HG02852 (cell line): ENCODE measurements at regions not wholly inside any gene's neighbourhood (a gene's known extent, or its start where the extent isn't known, plus 50 kb on each side); places are given as distances from the start of the nearest gene placed in this dataset.

Experiments used
- ATAC-seq: cut with Tn5 transposase; IDR thresholded peaks from one replicate; pipeline ENCODE4 v1.9.1; 2021; ENCODE audit warnings: mild to moderate bottlenecking, moderate library complexity; ENCODE audit not compliant: unreplicated experiment

- ATAC-seq, result no peak
Observed at GRCh38 chr4:15215109-15215508, 212.7 kb upstream of the C1QTNF7 start.

- ATAC-seq, result no peak
Observed at GRCh38 chr4:15226203-15226602, 201.6 kb upstream of the C1QTNF7 start.

GRCh38 chr4:15231265-15232091 lies 196.4 kb upstream of the C1QTNF7 start:
- peak; percentile 82 for ATAC-seq

- ATAC-seq, result no peak
Observed at GRCh38 chr4:15232366-15233263, 195.2 kb upstream of the C1QTNF7 start.

- peak; percentile 23 for ATAC-seq
Observed at GRCh38 chr4:15233264-15233597, 194.6 kb upstream of the C1QTNF7 start.

- ATAC-seq, result peak; percentile 38
Observed at GRCh38 chr4:15233626-15234025, 194.2 kb upstream of the C1QTNF7 start.

GRCh38 chr4:15234116-15234855 lies 193.5 kb upstream of the C1QTNF7 start:
- no peak for ATAC-seq

- no peak for ATAC-seq
Observed at GRCh38 chr4:15234856-15235126, 193.0 kb upstream of the C1QTNF7 start.

GRCh38 chr4:15235135-15235534 lies 192.7 kb upstream of the C1QTNF7 start:
- no peak for ATAC-seq

GRCh38 chr4:15237648-15238230 lies 190.1 kb upstream of the C1QTNF7 start:
- no peak for ATAC-seq

- ATAC-seq, result peak; percentile 65
Observed at GRCh38 chr4:15238720-15239119, 189.1 kb upstream of the C1QTNF7 start.

GRCh38 chr4:15239866-15240265 lies 188.0 kb upstream of the C1QTNF7 start:
- ATAC-seq, result no peak

GRCh38 chr4:15240764-15241163 lies 187.1 kb upstream of the C1QTNF7 start:
- no peak for ATAC-seq

- ATAC-seq, result no peak
Observed at GRCh38 chr4:15242021-15242420, 185.8 kb upstream of the C1QTNF7 start.

- no peak for ATAC-seq
Observed at GRCh38 chr4:15244354-15244753, 183.5 kb upstream of the C1QTNF7 start.

GRCh38 chr4:15245006-15245530 lies 182.8 kb upstream of the C1QTNF7 start:
- ATAC-seq, result no peak

GRCh38 chr4:15250021-15250441 lies 177.8 kb upstream of the C1QTNF7 start:
- no peak for ATAC-seq

- ATAC-seq, result peak; percentile 95
Observed at GRCh38 chr4:15253349-15253748, 174.5 kb upstream of the C1QTNF7 start.

GRCh38 chr4:15254236-15254880 lies 173.5 kb upstream of the C1QTNF7 start:
- ATAC-seq, result no peak

GRCh38 chr4:15255537-15255936 lies 172.3 kb upstream of the C1QTNF7 start:
- ATAC-seq, result no peak
